ENCODE measurements at regions not wholly inside any gene's neighbourhood (a gene's known extent, or its start where the extent isn't known, plus 50 kb on each side); places are given as distances from the start of the nearest gene placed in this dataset.

- intact Hi-C loops (cut with DNase I, micrococcal nuclease): no loop called here
- ATAC-seq: peak; percentile 33
These were observed 98.7 kb upstream of the PLXNC1 start for GRCh38 chr12:94049718-94050117.

GRCh38 chr12:94053676-94054075 lies 94.7 kb upstream of the PLXNC1 start:
- intact Hi-C loops (cut with DNase I, micrococcal nuclease): no loop called here
- no peak for DNase-seq
- ATAC-seq: peak; percentile 87

More at GRCh38 chr12:94049718-94050117, 98.7 kb upstream of the PLXNC1 start:
- DNase-seq: no peak

- DNase-seq: no peak
- intact Hi-C loops (cut with DNase I, micrococcal nuclease): no loop called here
- ATAC-seq: peak; percentile 58
These were observed 92.8 kb upstream of the PLXNC1 start for GRCh38 chr12:94055528-94055927.

DNA sequence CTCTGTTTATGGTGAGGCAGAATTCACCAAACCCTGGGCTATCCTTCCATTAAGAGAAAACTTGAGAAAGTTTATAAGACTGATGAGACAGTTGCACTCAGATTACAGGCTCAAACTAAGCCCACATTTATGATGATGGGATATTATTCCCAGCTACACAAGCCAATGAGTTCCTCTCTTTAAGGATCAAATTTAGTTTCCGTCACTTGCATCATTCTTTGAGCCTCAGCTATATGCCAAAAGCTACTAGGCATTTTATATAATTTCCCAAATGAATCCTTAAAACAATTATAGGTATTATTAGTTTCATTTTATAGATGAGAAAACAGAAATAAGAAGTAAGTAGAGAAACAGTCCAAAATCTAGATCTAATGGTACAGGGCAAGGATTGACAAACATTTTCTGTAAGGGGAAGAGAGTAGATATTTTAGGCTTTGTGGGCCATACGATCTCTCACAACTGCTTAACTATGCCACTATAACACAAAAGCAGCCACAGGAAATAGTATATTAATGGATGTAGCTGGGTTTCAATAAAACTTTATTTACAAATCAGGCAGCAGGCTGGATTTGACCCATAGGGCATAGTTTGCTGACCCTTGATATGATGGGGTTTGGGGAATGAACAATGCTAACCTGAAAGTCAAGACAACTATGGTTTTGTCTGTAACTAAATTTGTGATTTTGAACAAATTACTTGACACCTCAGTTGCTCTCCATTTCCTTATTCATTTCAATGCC lies 91.8 kb upstream of the PLXNC1 start:
- no peak for ATAC-seq
- no peak for DNase-seq
- intact Hi-C loops (cut with DNase I, micrococcal nuclease): no loop called here

DNA sequence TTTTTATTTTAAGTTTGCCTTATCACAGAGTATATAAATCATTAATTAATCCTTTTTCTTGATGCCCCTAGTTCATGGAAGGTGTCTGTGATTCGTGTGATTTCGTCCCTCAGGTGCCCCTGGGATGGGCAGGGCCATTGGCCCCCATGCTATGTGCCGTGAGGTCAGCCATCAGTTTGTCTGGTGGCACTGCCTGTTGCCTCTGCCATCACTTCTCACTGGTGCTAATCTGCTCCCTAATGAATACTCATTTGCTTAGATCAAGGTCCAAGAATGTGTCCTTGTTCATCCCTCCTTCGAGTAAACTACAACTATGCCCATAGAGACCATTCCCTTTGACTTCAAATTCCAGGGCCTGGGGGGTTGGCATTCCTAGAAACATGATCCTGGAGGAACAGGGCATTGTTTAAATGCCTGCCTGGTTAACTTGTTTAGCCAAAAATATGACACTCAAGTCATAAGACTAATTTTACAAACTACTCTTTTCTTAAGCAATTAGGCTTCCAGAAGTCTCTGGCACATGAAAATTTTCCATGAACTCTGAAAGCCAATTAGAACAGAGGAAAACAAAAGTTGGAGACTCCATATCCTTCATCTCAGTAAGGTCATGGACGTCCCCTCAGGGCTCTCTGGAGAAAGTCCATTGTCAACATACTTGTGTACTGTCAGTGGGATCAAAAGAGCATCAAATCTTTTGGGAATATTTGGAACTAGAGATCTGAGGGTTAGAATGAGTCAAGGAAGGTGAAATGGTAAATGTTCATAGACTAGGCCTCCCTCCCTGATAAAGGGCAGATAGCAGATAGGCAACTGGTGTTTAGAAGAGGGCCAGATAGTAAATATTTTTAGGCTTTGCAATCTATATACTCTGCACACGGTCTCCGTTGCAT lies 90.9 kb upstream of the PLXNC1 start:
- intact Hi-C loops (cut with DNase I, micrococcal nuclease): no loop called here
- ATAC-seq (no peak), DNase-seq (no peak)

GRCh38 chr12:94059394-94060368 lies 88.7 kb upstream of the PLXNC1 start:
- intact Hi-C loops (cut with DNase I, micrococcal nuclease): no loop called here
- DNase-seq (no peak), ATAC-seq (peak; percentile 33)

DNA sequence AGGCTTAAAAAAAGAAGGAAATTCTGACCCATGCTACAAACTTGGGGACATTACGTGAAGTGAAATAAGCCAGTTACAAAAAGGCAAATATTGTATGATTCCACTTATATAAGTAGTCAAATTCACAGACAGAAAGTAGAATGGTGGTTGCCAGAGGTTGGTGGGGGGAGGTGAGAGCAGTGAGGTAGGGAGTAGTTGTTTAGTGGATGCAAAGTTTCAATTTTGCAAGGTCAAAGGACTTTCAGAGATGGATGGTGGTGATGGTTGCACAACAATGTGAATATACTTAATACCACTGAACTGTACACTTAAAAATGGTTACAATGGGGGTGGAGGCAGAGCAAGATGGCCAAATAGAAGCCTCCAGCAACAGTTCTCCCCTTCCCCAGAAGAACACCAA lies 86.2 kb upstream of the PLXNC1 start:
- DNase-seq: no peak

GRCh38 chr12:94062796-94063635 lies 85.4 kb upstream of the PLXNC1 start:
- ATAC-seq (peak; percentile 95), DNase-seq (peak; percentile 63 to 84)
- intact Hi-C loops (cut with DNase I, micrococcal nuclease): no loop called here

More for the DNA sequence above, 86.2 kb upstream of the PLXNC1 start:
- intact Hi-C loops (cut with DNase I, micrococcal nuclease): no loop called here
- ATAC-seq: no peak

GRCh38 chr12:94070520-94070919 lies 77.9 kb upstream of the PLXNC1 start:
- ATAC-seq (peak; percentile 99), DNase-seq (peak; percentile 46 to 85)
- intact Hi-C loops (cut with DNase I, micrococcal nuclease): no loop called here

DNA sequence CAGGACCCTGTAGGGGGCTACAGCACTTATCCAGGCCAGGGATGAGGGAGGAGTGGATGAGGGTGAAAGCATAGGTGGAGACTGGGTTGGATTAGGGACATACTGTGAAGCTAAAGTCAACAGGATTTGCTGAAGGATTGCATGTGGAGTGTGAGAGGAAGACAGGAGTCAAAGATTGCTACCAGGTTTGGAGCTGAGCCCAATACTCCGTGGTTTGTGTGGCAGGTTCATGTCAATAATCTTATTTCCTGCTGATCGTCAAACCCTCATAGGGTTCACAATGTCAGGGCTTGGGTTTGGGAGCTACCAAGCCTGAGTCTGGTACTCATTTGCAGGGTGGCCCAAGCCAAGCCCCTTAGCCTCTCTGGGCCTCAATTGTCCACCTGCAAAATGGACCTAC lies 77.1 kb upstream of the PLXNC1 start:
- intact Hi-C loops (cut with DNase I, micrococcal nuclease): no loop called here
- DNase-seq (no peak), ATAC-seq (peak; percentile 49)

- DNase-seq: no peak
- no peak for ATAC-seq
- intact Hi-C loops (cut with DNase I, micrococcal nuclease): no loop called here
These were observed 74.8 kb upstream of the PLXNC1 start for GRCh38 chr12:94073441-94074051.

GRCh38 chr12:94074216-94074979 lies 74.0 kb upstream of the PLXNC1 start:
- no peak for DNase-seq
- intact Hi-C loops (cut with DNase I, micrococcal nuclease): no loop called here
- no peak for ATAC-seq

GRCh38 chr12:94074980-94075629 lies 73.3 kb upstream of the PLXNC1 start:
- intact Hi-C loops (cut with DNase I, micrococcal nuclease): no loop called here
- ATAC-seq: peak; percentile 21
- DNase-seq: no peak

- ATAC-seq (peak; percentile 84), DNase-seq (peak in 1 of 2 donors; percentile 39)
- intact Hi-C loops (cut with DNase I, micrococcal nuclease): no loop called here
These were observed 71.2 kb upstream of the PLXNC1 start for GRCh38 chr12:94077209-94077608.

DNA sequence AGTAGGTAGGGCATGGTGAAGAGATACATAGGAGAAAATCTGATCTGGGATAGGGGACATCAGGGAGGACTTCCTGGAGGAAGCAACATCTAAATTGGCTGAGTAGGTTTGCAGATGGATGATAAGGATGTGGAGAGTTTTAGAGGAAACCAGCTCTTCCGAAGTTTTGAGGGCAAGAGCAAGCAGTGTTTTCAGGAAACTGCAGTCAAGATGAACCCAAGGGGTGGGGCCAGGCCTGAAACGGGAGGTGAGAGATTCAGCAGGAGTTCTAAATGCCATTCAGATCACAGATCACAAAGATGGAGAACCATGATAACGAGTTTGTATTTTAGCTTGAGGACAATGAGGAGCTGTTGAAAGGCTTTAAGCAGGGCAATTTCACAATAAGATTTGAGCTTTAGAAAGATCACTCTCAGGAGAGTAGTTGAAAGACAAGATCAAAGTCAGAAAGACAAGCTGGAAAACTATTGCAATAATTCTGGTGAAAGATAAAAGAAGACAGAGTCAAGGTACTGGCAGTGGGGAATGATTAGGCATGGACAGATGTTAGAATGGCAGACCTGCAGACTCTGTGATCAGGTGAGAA lies 70.1 kb upstream of the PLXNC1 start:
- DNase-seq: no peak
- ATAC-seq: peak; percentile 15
- intact Hi-C loops (cut with DNase I, micrococcal nuclease): no loop called here
